ENCODE measurements at regions not wholly inside any gene's neighbourhood (a gene's known extent, or its start where the extent isn't known, plus 50 kb on each side); places are given as distances from the start of the nearest gene placed in this dataset.

- H3F3A ChIP-seq (ENCODE audit: insufficient read depth, low read length) = no peaks in the 10 kb centered on the region
- H3K4me1 ChIP-seq (ENCODE audit: low read length) = no peaks in the 10 kb centered on the region
- no peaks in the 10 kb centered on the region for H3K79me2 ChIP-seq (ENCODE audit: low read length)
- TF ChIP-seq EZH2phosphoT487 (IDR thresholded peaks at IDR 0.05; ENCODE audit: low read length) (no peak), CTCF (IDR thresholded peaks at IDR 0.05; ENCODE audit: low read length) (no peak), EZH2 (optimal IDR thresholded peaks at IDR 0.05; ENCODE audit: low read depth, low read length) (no peak)
- no peaks in the 10 kb centered on the region for H3K9me3 ChIP-seq (replicated peaks; ENCODE audit: insufficient read depth, low read length)
- no peak overlapping the region for H3K27ac ChIP-seq (ENCODE audit: low read length)
- no peak overlapping the region for H3K4me2 ChIP-seq (ENCODE audit: low read depth, low read length)
- no peak overlapping the region for H2AFZ ChIP-seq (ENCODE audit: low read length)
- H3K9me2 ChIP-seq (replicated peaks; ENCODE audit: insufficient read depth, low read length) = no peaks in the 10 kb centered on the region
- DNase-seq = no peak
- no peaks in the 10 kb centered on the region for H3K27me3 ChIP-seq (replicated peaks; ENCODE audit: insufficient read depth, low read length)
- no peak overlapping the region for H3K9ac ChIP-seq (ENCODE audit: low read length)
- H3K36me3 ChIP-seq (replicated peaks; ENCODE audit: insufficient read depth, low read length) = no peaks in the 10 kb centered on the region
- no peak overlapping the region for H3K4me3 ChIP-seq (ENCODE audit: low read length)
- H4K20me1 ChIP-seq (ENCODE audit: insufficient read depth, low read length) = no peaks in the 10 kb centered on the region
These were observed 252.3 kb downstream of the HAUS1 start for GRCh38 chr18:46356278-46357033.

DNA sequence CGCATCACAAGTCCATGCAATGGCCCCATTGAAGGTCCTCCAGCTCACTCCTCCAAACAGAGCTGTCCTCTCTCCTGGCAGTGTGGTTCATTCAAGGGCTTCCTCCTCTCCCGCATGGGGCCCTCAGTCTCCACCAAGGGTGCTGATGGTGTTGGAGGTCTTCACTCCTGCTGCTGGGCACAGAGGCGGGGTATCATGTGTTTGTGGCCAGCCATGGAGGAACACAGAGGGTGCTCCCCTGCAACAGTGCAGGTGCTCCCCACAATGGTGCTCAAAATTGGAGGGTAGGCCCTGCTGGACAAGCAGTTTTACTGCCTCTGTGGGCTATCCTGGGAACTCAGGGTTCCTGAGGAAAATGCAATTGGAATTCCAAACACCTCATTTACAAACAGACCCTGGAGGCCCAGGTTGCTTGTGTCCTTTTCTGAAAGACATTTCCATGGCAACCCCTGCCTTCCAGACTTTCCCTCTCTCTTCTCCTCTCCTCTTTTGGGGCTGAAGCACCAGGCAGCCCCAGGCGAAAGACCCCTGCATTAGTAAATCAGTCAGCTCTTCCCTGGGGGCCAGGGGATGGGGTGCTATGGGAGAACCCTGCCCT lies 256.0 kb downstream of the HAUS1 start:
- TF ChIP-seq CTCF (IDR thresholded peaks at IDR 0.05; ENCODE audit: low read length) = no peak
- TF ChIP-seq EZH2phosphoT487 (IDR thresholded peaks at IDR 0.05; ENCODE audit: low read length) = no peak
- no peak for TF ChIP-seq EZH2 (optimal IDR thresholded peaks at IDR 0.05; ENCODE audit: low read depth, low read length)
- no peaks in the 10 kb centered on the region for H3F3A ChIP-seq (ENCODE audit: insufficient read depth, low read length)
- no peaks in the 10 kb centered on the region for H3K9me2 ChIP-seq (replicated peaks; ENCODE audit: insufficient read depth, low read length)
- DNase-seq = no peak
- no peak overlapping the region for H3K4me3 ChIP-seq (ENCODE audit: low read length)
- H4K20me1 ChIP-seq (ENCODE audit: insufficient read depth, low read length) = no peaks in the 10 kb centered on the region
- H3K9ac ChIP-seq (ENCODE audit: low read length) = no peak overlapping the region
- H3K27me3 ChIP-seq (replicated peaks; ENCODE audit: insufficient read depth, low read length) = no peaks in the 10 kb centered on the region
- no peaks in the 10 kb centered on the region for H3K4me1 ChIP-seq (ENCODE audit: low read length)
- no peak overlapping the region for H3K4me2 ChIP-seq (ENCODE audit: low read depth, low read length)
- no peaks in the 10 kb centered on the region for H3K36me3 ChIP-seq (replicated peaks; ENCODE audit: insufficient read depth, low read length)
- H2AFZ ChIP-seq (ENCODE audit: low read length) = no peak overlapping the region
- no peak overlapping the region for H3K27ac ChIP-seq (ENCODE audit: low read length)
- no peaks in the 10 kb centered on the region for H3K9me3 ChIP-seq (replicated peaks; ENCODE audit: insufficient read depth, low read length)
- no peaks in the 10 kb centered on the region for H3K79me2 ChIP-seq (ENCODE audit: low read length)

- H3K79me2 ChIP-seq (ENCODE audit: low read length) = no peaks in the 10 kb centered on the region
- H3K27ac ChIP-seq (ENCODE audit: low read length) = no peak overlapping the region
- H3K9me2 ChIP-seq (replicated peaks; ENCODE audit: insufficient read depth, low read length) = no peaks in the 10 kb centered on the region
- no peak for DNase-seq
- H4K20me1 ChIP-seq (ENCODE audit: insufficient read depth, low read length) = no peaks in the 10 kb centered on the region
- no peaks in the 10 kb centered on the region for H3K9me3 ChIP-seq (replicated peaks; ENCODE audit: insufficient read depth, low read length)
- no peaks in the 10 kb centered on the region for H3F3A ChIP-seq (ENCODE audit: insufficient read depth, low read length)
- H3K4me2 ChIP-seq (ENCODE audit: low read depth, low read length) = no peak overlapping the region
- H3K36me3 ChIP-seq (replicated peaks; ENCODE audit: insufficient read depth, low read length) = no peaks in the 10 kb centered on the region
- no peak for TF ChIP-seq CTCF (IDR thresholded peaks at IDR 0.05; ENCODE audit: low read length)
- no peak for TF ChIP-seq EZH2 (optimal IDR thresholded peaks at IDR 0.05; ENCODE audit: low read depth, low read length)
- no peak for TF ChIP-seq EZH2phosphoT487 (IDR thresholded peaks at IDR 0.05; ENCODE audit: low read length)
- no peak overlapping the region for H2AFZ ChIP-seq (ENCODE audit: low read length)
- no peak overlapping the region for H3K9ac ChIP-seq (ENCODE audit: low read length)
- H3K27me3 ChIP-seq (replicated peaks; ENCODE audit: insufficient read depth, low read length) = no peaks in the 10 kb centered on the region
- H3K4me1 ChIP-seq (ENCODE audit: low read length) = no peaks in the 10 kb centered on the region
- H3K4me3 ChIP-seq (ENCODE audit: low read length) = no peak overlapping the region
These were observed 256.7 kb downstream of the HAUS1 start for GRCh38 chr18:46360866-46361265.

Measured in MM.1S (cell line).